HepG2 (cell line): ENCODE measurements at regions not wholly inside any gene's neighbourhood (a gene's known extent, or its start where the extent isn't known, plus 50 kb on each side); places are given as distances from the start of the nearest gene placed in this dataset.

ENCODE experiments used
- ATAC-seq: fragments of 200-7000 bp; cut with Tn5 transposase; 3 replicates; pipeline ENCODE4 v1.9.1; 2020; ENCODE audit warnings: mild to moderate bottlenecking, moderate library complexity
- BruUV-seq: library from RNA; stranded (reverse); fragments of 400-500 nt; replicated peaks from 2 replicates; lab custom pipeline; 2021; lab: Mats Ljungman, UMichigan
- CTCF ChIA-PET: fragments of 300-600 bp; formaldehyde crosslinking; extraction: SDS; loops from one replicate; lab custom pipeline; 2021; ENCODE audit warnings: low total read pairs, inconsistent platforms, low intra/inter-chr PET ratio; lab: Yijun Ruan, JAX
- POLR2A ChIA-PET: fragments of 350-600 bp; sonication (Branson Sonifier 250); formaldehyde crosslinking; loops from one replicate; lab custom pipeline; 2020; ENCODE audit warnings: antibody characterized with exemption, inconsistent platforms; lab: Yijun Ruan, JAX
- DNase-seq: peaks from one replicate; pipeline ENCODE4 v3.0.0-alpha.2; 2015; ENCODE audit warnings: low spot score
- FAIRE-seq: peaks from 3 replicates; lab custom pipeline; 2011; peaks lifted over from hg19 to GRCh38; lab: Jason Lieb, UNC
- H2AFZ ChIP-seq: one replicate; pipeline ENCODE4 v1.6.1; 2011; ENCODE audit warnings: low read length, inconsistent platforms
- H3K27ac ChIP-seq: fragments of 300-600 bp; 3 replicates; pipeline ENCODE4 v1.8.0; 2011; ENCODE audit warnings: mixed run types, mild to moderate bottlenecking, mixed read lengths, low read length, inconsistent platforms; ENCODE audit not compliant: insufficient read depth; ENCODE audit errors: extremely low read length
- H3K27me3 ChIP-seq, 2 experiments: fragments of 200-600 bp in 1 of 2; 2 replicates in 1 of 2; 3 replicates in 1 of 2; pipeline versions ENCODE4 v1.6.0 to v1.8.0; 2011; ENCODE audit warnings: low read length in 2 of 2, mild to moderate bottlenecking in 2 of 2, moderate library complexity in 2 of 2, inconsistent platforms in 1 of 2; ENCODE audit not compliant: insufficient read depth in 2 of 2, control insufficient read depth in 1 of 2
- H3K36me3 ChIP-seq, 2 experiments: fragments of 200-600 bp in 1 of 2; replicated peaks in 1 of 2; 2 replicates in 1 of 2; 3 replicates in 1 of 2; pipeline versions ENCODE4 v1.5.1 to v1.8.0; 2011; ENCODE audit warnings: low read length in 2 of 2, inconsistent platforms in 1 of 2; ENCODE audit not compliant: insufficient read depth in 2 of 2, control insufficient read depth in 1 of 2
- H3K4me1 ChIP-seq: 2 replicates; pipeline ENCODE4 v1.5.1; 2012; ENCODE audit warnings: low read length, inconsistent platforms; ENCODE audit not compliant: insufficient read depth
- H3K4me2 ChIP-seq: 2 replicates; pipeline ENCODE4 v1.6.0; 2011; ENCODE audit warnings: low read depth, low read length, inconsistent platforms
- H3K4me3 ChIP-seq, 3 experiments: fragments of 200-600 bp in 1 of 3; sonication (generic), shearing (Covaris generic) in 1 of 3; replicated peaks in 1 of 3; 2 replicates each; pipeline ENCODE4 v1.5.1; 2011 to 2016; ENCODE audit warnings: low read length in 3 of 3, inconsistent platforms in 2 of 3, low read depth in 2 of 3, mild to moderate bottlenecking in 2 of 3, control low read depth in 1 of 3, mixed read lengths in 1 of 3; ENCODE audit not compliant: insufficient read depth in 1 of 3
- H3K79me2 ChIP-seq: one replicate; pipeline ENCODE4 v1.6.1; 2011; ENCODE audit warnings: low read length, inconsistent platforms; ENCODE audit not compliant: insufficient read depth
- H3K9ac ChIP-seq: 2 replicates; pipeline ENCODE4 v1.6.0; 2011; ENCODE audit warnings: mild to moderate bottlenecking, low read depth, low read length, inconsistent platforms; ENCODE audit not compliant: insufficient read depth
- H3K9me3 ChIP-seq: 2 replicates; pipeline ENCODE4 v1.5.1; 2012; ENCODE audit warnings: mild to moderate bottlenecking, low read length
- H4K20me1 ChIP-seq: 2 replicates; pipeline ENCODE4 v1.6.0; 2011; ENCODE audit warnings: inconsistent platforms, mild to moderate bottlenecking, low read length, moderate library complexity; ENCODE audit not compliant: insufficient read depth
- AGO1 ChIP-seq: fragments of 200-400 bp; formaldehyde crosslinking; IDR thresholded peaks from 2 replicates; pipeline ENCODE4 v1.6.1; 2017; ENCODE audit warnings: mild to moderate bottlenecking, low read depth, low read length, moderate library complexity; ENCODE audit not compliant: poor library complexity, severe bottlenecking
- EHMT2 ChIP-seq: fragments of 200-600 bp; sonication (generic); IDR thresholded peaks from 2 replicates; pipeline ENCODE4 v1.7.0; 2017; ENCODE audit warnings: antibody characterized with exemption, low read depth, low read length, borderline replicate concordance
- FLYWCH1 ChIP-seq: sonication (generic); formaldehyde crosslinking; IDR thresholded peaks from 2 replicates; pipeline ENCODE4 v1.8.1; 2023; ENCODE audit warnings: mild to moderate bottlenecking, missing genetic modification reagents
- HMG20B ChIP-seq: conservative IDR thresholded peaks from 2 replicates; pipeline ENCODE4 v1.6.1; 2016; ENCODE audit warnings: missing genetic modification reagents, missing compliant biosample characterization
- HNRNPUL1 ChIP-seq: fragments of 200-400 bp; formaldehyde crosslinking; IDR thresholded peaks from 2 replicates; pipeline ENCODE4 v1.6.1; 2017; ENCODE audit warnings: low read depth, mild to moderate bottlenecking, low read length, moderate library complexity
- HOXA5 ChIP-seq: sonication (generic); formaldehyde crosslinking; IDR thresholded peaks from 2 replicates; pipeline ENCODE4 v1.4.0; 2020; ENCODE audit warnings: missing genetic modification reagents
- JARID2 ChIP-seq: sonication (generic); formaldehyde crosslinking; IDR thresholded peaks from 2 replicates; pipeline ENCODE4 v1.8.1; 2023; ENCODE audit warnings: missing genetic modification reagents, inconsistent platforms; ENCODE audit not compliant: insufficient replicate concordance
- KLF6 ChIP-seq: IDR thresholded peaks from 2 replicates; pipeline ENCODE4 v1.8.0; 2016; ENCODE audit warnings: missing biosample characterization, missing genetic modification reagents
- ONECUT2 ChIP-seq: sonication (generic); formaldehyde crosslinking; IDR thresholded peaks from 2 replicates; pipeline ENCODE4 v1.4.0; 2020; ENCODE audit warnings: missing genetic modification reagents
- PLRG1 ChIP-seq: fragments of 450-650 bp; conservative IDR thresholded peaks from 2 replicates; pipeline ENCODE4 v1.6.1; 2016
- REST ChIP-seq, 2 experiments: IDR thresholded peaks; 2 replicates each; pipeline ENCODE4 v1.6.1; 2011 to 2012; ENCODE audit warnings: low read length in 2 of 2, borderline replicate concordance in 1 of 2, low read depth in 1 of 2, mild to moderate bottlenecking in 1 of 2, moderate library complexity in 1 of 2
- SMARCC2 ChIP-seq: fragments of 450-650 bp; IDR thresholded peaks from 2 replicates; pipeline ENCODE4 v1.6.1; 2017; ENCODE audit warnings: antibody characterized with exemption, mild to moderate bottlenecking
- SP140L ChIP-seq: sonication (generic); formaldehyde crosslinking; IDR thresholded peaks from 2 replicates; pipeline ENCODE4 v1.4.0; 2020; ENCODE audit warnings: missing genetic modification reagents, borderline replicate concordance
- ZNF263 ChIP-seq: sonication (generic); formaldehyde crosslinking; IDR thresholded peaks from 2 replicates; pipeline ENCODE4 v1.4.0; 2020; ENCODE audit warnings: missing genetic modification reagents
- ZNF430 ChIP-seq: sonication (generic); formaldehyde crosslinking; IDR thresholded peaks from 2 replicates; pipeline ENCODE4 v1.9.0; 2021; ENCODE audit warnings: mild to moderate bottlenecking, missing genetic modification reagents
- ZNF616 ChIP-seq: sonication (generic); formaldehyde crosslinking; IDR thresholded peaks from 2 replicates; pipeline ENCODE4 v1.5.0; 2020; ENCODE audit warnings: low read depth, mild to moderate bottlenecking, missing genetic modification reagents
- WGBS: methylation state at CpG from one replicate; pipeline ENCODE4 v1.1.6; 2017; ENCODE audit warnings: low lambda C conversion rate; 5-methylcytosine and 5-hydroxymethylcytosine counted together
- in situ Hi-C: cut with HindIII; loops from 2 replicates; pipeline ENCODE4 v1.10.0; 2017; ENCODE audit warnings: low pct_unique_long_range_greater_than_20kb; ENCODE audit not compliant: extremely low pct_ligation_motif_present
- intact Hi-C: fragments of 100-400 bp; cut with micrococcal nuclease; formaldehyde crosslinking; loops from one replicate; pipeline ENCODE4 v1.10.0; 2022; ENCODE audit not compliant: unreplicated experiment
- TF ChIP-seq, protein P1 (sequence below): sonication (generic); formaldehyde crosslinking; IDR thresholded peaks from 2 replicates; pipeline ENCODE4 v1.4.0; 2020; ENCODE audit warnings: missing genetic modification reagents
- TF ChIP-seq, protein P2 (sequence below): sonication (generic); formaldehyde crosslinking; IDR thresholded peaks from 2 replicates; pipeline ENCODE4 v1.9.0; 2022; ENCODE audit warnings: missing genetic modification reagents, mild to moderate bottlenecking, borderline replicate concordance
- TF ChIP-seq, protein P3 (sequence below): sonication (generic); formaldehyde crosslinking; IDR thresholded peaks from 2 replicates; pipeline ENCODE4 v1.8.0; 2022; ENCODE audit warnings: missing genetic modification reagents, low read depth, mild to moderate bottlenecking, borderline replicate concordance

DNA sequence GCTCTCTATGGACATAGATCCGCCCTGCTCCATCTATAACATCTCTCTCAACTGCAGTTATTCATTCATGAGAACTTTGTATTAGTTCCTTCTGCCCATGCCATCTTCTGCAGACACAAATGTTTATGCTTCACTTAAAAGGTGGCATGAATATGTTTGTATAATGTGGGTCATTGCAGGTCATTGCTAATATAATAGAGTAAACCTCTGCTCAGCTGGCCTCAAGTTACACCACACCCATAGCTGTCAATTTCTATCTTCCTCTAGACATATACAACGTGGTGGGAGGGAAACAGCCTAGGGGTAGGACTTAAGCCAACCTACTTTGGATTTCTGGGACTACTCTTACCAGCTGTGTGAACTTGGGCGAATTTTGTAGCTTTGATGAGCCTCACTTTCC, 129.8 kb downstream of the ATXN3L start:
- 29% methylated on average over 3 of the region's 3 CpGs for WGBS
- DNase-seq, result no peak
- H3K27me3 ChIP-seq, result no peaks in the 10 kb centered on the region
- POLR2A ChIA-PET, result no interaction called here
- no peak overlapping the region for H3K27ac ChIP-seq
- intact Hi-C loops (no loop called here), in situ Hi-C loops (no loop called here)
- BruUV-seq, result no TSS peak
- no peak overlapping the region for H3K9ac ChIP-seq
- no peaks in the 10 kb centered on the region for H4K20me1 ChIP-seq
- H3K4me1 ChIP-seq, result no peaks in the 10 kb centered on the region
- no peaks in the 10 kb centered on the region for H3K79me2 ChIP-seq
- no peak overlapping the region for H2AFZ ChIP-seq
- no peak for FAIRE-seq
- CTCF ChIA-PET, result no interaction called here
- no peak overlapping the region for H3K4me2 ChIP-seq
- no peak for ATAC-seq
- no peak overlapping the region for H3K4me3 ChIP-seq
- H3K9me3 ChIP-seq, result no peaks in the 10 kb centered on the region
- no peaks in the 10 kb centered on the region for H3K36me3 ChIP-seq
- TF ChIP-seq, protein P1, sequence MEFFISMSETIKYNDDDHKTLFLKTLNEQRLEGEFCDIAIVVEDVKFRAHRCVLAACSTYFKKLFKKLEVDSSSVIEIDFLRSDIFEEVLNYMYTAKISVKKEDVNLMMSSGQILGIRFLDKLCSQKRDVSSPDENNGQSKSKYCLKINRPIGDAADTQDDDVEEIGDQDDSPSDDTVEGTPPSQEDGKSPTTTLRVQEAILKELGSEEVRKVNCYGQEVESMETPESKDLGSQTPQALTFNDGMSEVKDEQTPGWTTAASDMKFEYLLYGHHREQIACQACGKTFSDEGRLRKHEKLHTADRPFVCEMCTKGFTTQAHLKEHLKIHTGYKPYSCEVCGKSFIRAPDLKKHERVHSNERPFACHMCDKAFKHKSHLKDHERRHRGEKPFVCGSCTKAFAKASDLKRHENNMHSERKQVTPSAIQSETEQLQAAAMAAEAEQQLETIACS (CRISPR knock-in tag), result no peak
- no peak for TF ChIP-seq ONECUT2 (CRISPR knock-in tag)
- no peak for TF ChIP-seq EHMT2
- no peak for TF ChIP-seq FLYWCH1 (CRISPR knock-in tag)
- TF ChIP-seq SMARCC2, result no peak
- TF ChIP-seq JARID2 (CRISPR knock-in tag), result no peak
- TF ChIP-seq ZNF430 (CRISPR knock-in tag), result no peak
- no peak for TF ChIP-seq PLRG1
- no peak for TF ChIP-seq KLF6 (CRISPR knock-in tag)
- TF ChIP-seq HNRNPUL1, result no peak
- no peak for TF ChIP-seq HOXA5
- no peak for TF ChIP-seq REST (IDR thresholded peaks at IDR 0.05; ENCODE audit: borderline replicate concordance in 1 of 2, low read depth in 1 of 2, low read length in 2 of 2)
- no peak for TF ChIP-seq ZNF263 (CRISPR knock-in tag)
- TF ChIP-seq HMG20B (CRISPR knock-in tag), result no peak
- no peak for TF ChIP-seq AGO1
- TF ChIP-seq, protein P2, sequence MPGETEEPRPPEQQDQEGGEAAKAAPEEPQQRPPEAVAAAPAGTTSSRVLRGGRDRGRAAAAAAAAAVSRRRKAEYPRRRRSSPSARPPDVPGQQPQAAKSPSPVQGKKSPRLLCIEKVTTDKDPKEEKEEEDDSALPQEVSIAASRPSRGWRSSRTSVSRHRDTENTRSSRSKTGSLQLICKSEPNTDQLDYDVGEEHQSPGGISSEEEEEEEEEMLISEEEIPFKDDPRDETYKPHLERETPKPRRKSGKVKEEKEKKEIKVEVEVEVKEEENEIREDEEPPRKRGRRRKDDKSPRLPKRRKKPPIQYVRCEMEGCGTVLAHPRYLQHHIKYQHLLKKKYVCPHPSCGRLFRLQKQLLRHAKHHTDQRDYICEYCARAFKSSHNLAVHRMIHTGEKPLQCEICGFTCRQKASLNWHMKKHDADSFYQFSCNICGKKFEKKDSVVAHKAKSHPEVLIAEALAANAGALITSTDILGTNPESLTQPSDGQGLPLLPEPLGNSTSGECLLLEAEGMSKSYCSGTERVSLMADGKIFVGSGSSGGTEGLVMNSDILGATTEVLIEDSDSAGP, result no peak
- TF ChIP-seq, protein P3, sequence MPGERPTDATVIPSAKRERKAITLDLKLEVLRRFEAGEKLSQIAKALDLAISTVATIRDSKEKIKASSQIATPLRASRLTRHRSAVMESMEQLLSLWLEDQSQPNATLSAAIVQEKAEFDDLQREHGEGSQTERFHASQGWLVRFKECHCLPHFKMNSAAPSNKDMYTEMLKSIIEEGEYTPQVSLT (CRISPR knock-in tag), result no peak
- no peak for TF ChIP-seq SP140L (CRISPR knock-in tag)
- no peak for TF ChIP-seq ZNF616
